H9 (cell line): ENCODE measurements at regions not wholly inside any gene's neighbourhood (a gene's known extent, or its start where the extent isn't known, plus 50 kb on each side); places are given as distances from the start of the nearest gene placed in this dataset.

Source experiments
- DNase-seq: peaks from one replicate; pipeline ENCODE4 v3.0.0-alpha.2; 2017
- H2AFZ ChIP-seq: one replicate; pipeline ENCODE4 v1.6.1; 2013; ENCODE audit warnings: mild to moderate bottlenecking, low read length, control low read depth, moderate library complexity
- H2AK5ac ChIP-seq: 2 replicates; pipeline ENCODE4 v1.6.1; 2013; ENCODE audit warnings: low read length, control low read depth, mixed read lengths; ENCODE audit not compliant: insufficient read length
- H2BK120ac ChIP-seq: one replicate; pipeline ENCODE4 v1.6.1; 2013; ENCODE audit warnings: low read depth, mild to moderate bottlenecking, low read length, control low read depth, inconsistent platforms; ENCODE audit not compliant: poor library complexity, severe bottlenecking
- H2BK12ac ChIP-seq: 2 replicates; pipeline ENCODE4 v1.6.1; 2013; ENCODE audit warnings: low read length, control low read depth, mixed read lengths, low read depth; ENCODE audit not compliant: insufficient read length
- H2BK15ac ChIP-seq: 2 replicates; pipeline ENCODE4 v1.6.1; 2013; ENCODE audit warnings: low read depth, low read length, control low read depth
- H2BK20ac ChIP-seq: one replicate; pipeline ENCODE4 v1.6.1; 2013; ENCODE audit warnings: low read depth, mild to moderate bottlenecking, low read length, control low read depth, inconsistent platforms; ENCODE audit not compliant: poor library complexity, severe bottlenecking
- H2BK5ac ChIP-seq: 2 replicates; pipeline ENCODE4 v1.6.1; 2013; ENCODE audit warnings: low read length, control low read depth, mixed read lengths; ENCODE audit not compliant: insufficient read length
- H3K14ac ChIP-seq: 2 replicates; pipeline ENCODE4 v1.6.1; 2013; ENCODE audit warnings: low read length, control low read depth; ENCODE audit not compliant: insufficient read depth
- H3K18ac ChIP-seq: 2 replicates; pipeline ENCODE4 v1.6.1; 2013; ENCODE audit warnings: low read depth, mild to moderate bottlenecking, mixed read lengths, low read length, control low read depth; ENCODE audit not compliant: insufficient read length
- H3K23ac ChIP-seq: 2 replicates; pipeline ENCODE4 v1.6.1; 2013; ENCODE audit warnings: low read length, control low read depth, mixed read lengths, low read depth; ENCODE audit not compliant: insufficient read length
- H3K23me2 ChIP-seq: 2 replicates; pipeline ENCODE4 v1.6.1; 2013; ENCODE audit warnings: low read depth, mild to moderate bottlenecking, mixed read lengths, low read length, control low read depth; ENCODE audit not compliant: insufficient read length, poor library complexity, severe bottlenecking
- H3K27ac ChIP-seq: 2 replicates; pipeline ENCODE4 v1.5.1; 2013; ENCODE audit warnings: low read length, control low read depth, mixed read lengths, low read depth; ENCODE audit not compliant: insufficient read length
- H3K27me3 ChIP-seq: 2 replicates; pipeline ENCODE4 v1.6.1; 2013; ENCODE audit warnings: low read length, control low read depth, inconsistent platforms; ENCODE audit not compliant: insufficient read depth
- H3K4ac ChIP-seq: 2 replicates; pipeline ENCODE4 v1.6.1; 2013; ENCODE audit warnings: low read depth, mild to moderate bottlenecking, control low read depth, inconsistent platforms, low read length, moderate library complexity
- H3K4me1 ChIP-seq: 2 replicates; pipeline ENCODE4 v1.6.1; 2013; ENCODE audit warnings: low read length, control low read depth, inconsistent platforms; ENCODE audit not compliant: insufficient read depth
- H3K4me2 ChIP-seq: 2 replicates; pipeline ENCODE4 v1.6.1; 2013; ENCODE audit warnings: low read length, control low read depth, mixed read lengths; ENCODE audit not compliant: insufficient read length, insufficient read depth
- H3K56ac ChIP-seq: 2 replicates; pipeline ENCODE4 v1.6.1; 2013; ENCODE audit warnings: low read depth, mild to moderate bottlenecking, mixed read lengths, low read length, control low read depth; ENCODE audit not compliant: insufficient read length
- H3K79me1 ChIP-seq: 2 replicates; pipeline ENCODE4 v1.6.1; 2013; ENCODE audit warnings: low read depth, mild to moderate bottlenecking, moderate library complexity, low read length, control low read depth, inconsistent platforms; ENCODE audit not compliant: insufficient read depth, poor library complexity, severe bottlenecking
- H3K79me2 ChIP-seq: 2 replicates; pipeline ENCODE4 v1.6.1; 2013; ENCODE audit warnings: low read length, control low read depth, inconsistent platforms; ENCODE audit not compliant: insufficient read depth
- H3K9ac ChIP-seq: 2 replicates; pipeline ENCODE4 v1.6.1; 2013; ENCODE audit warnings: low read length, control low read depth, mixed read lengths; ENCODE audit not compliant: insufficient read length; ENCODE audit errors: extremely low read depth
- H3K9me3 ChIP-seq: one replicate; pipeline ENCODE4 v1.6.1; 2013; ENCODE audit warnings: low read depth, low read length, inconsistent platforms; ENCODE audit not compliant: control insufficient read depth
- H3T11ph ChIP-seq: one replicate; pipeline ENCODE4 v1.6.1; 2013; ENCODE audit warnings: mild to moderate bottlenecking, low read length, control low read depth, inconsistent platforms
- H4K20me1 ChIP-seq: one replicate; pipeline ENCODE4 v1.6.1; 2013; ENCODE audit not compliant: control insufficient read depth, insufficient read length, insufficient read depth
- H4K5ac ChIP-seq: 2 replicates; pipeline ENCODE4 v1.6.1; 2013; ENCODE audit warnings: low read depth, mild to moderate bottlenecking, mixed read lengths, low read length, control low read depth; ENCODE audit not compliant: insufficient read length
- H4K8ac ChIP-seq: replicated peaks from 2 replicates; pipeline ENCODE4 v1.6.1; 2013; ENCODE audit warnings: low read length, control low read depth, mixed read lengths, low read depth; ENCODE audit not compliant: insufficient read length
- H4K91ac ChIP-seq: 2 replicates; pipeline ENCODE4 v1.6.1; 2013; ENCODE audit warnings: low read depth, mild to moderate bottlenecking, moderate library complexity, mixed read lengths, low read length, control low read depth; ENCODE audit not compliant: insufficient read length
- H3K27ac Mint-ChIP-seq, 3 experiments: 2 replicates in 2 of 3; 3 replicates in 1 of 3; pipeline ENCODE4 v1.8.0; 2020 to 2021; ENCODE audit warnings: mixed read lengths in 3 of 3, mild to moderate bottlenecking in 1 of 3, moderate library complexity in 1 of 3
- H3K27me3 Mint-ChIP-seq: 2 replicates; pipeline ENCODE4 v1.8.0; 2021; ENCODE audit warnings: low read depth, mild to moderate bottlenecking, moderate library complexity, mixed read lengths
- H3K36me3 Mint-ChIP-seq, 3 experiments: 2 replicates in 2 of 3; 3 replicates in 1 of 3; pipeline ENCODE4 v1.8.0; 2020 to 2021; ENCODE audit warnings: low read depth in 3 of 3, mixed read lengths in 3 of 3; ENCODE audit not compliant: insufficient read depth in 1 of 3
- H3K4me1 Mint-ChIP-seq, 2 experiments: 2 replicates each; pipeline ENCODE4 v1.8.0; 2020; ENCODE audit warnings: mixed read lengths in 2 of 2
- H3K4me3 Mint-ChIP-seq, 2 experiments: 2 replicates in 1 of 2; 3 replicates in 1 of 2; pipeline ENCODE4 v1.8.0; 2020 to 2021; ENCODE audit warnings: mild to moderate bottlenecking in 2 of 2, mixed read lengths in 2 of 2, moderate library complexity in 1 of 2
- H3K9me3 Mint-ChIP-seq, 2 experiments: 2 replicates in 1 of 2; 3 replicates in 1 of 2; pipeline ENCODE4 v1.8.0; 2020; ENCODE audit warnings: mild to moderate bottlenecking in 2 of 2, mixed read lengths in 2 of 2, moderate library complexity in 1 of 2
- WGBS: extraction: QIAGEN DNeasy Blood & Tissue Kit; methylation state at CpG from one replicate; pipeline ENCODE4 v1.1.7; 2013; ENCODE audit warnings: missing lambda C conversion rate, low lambda C conversion rate, mixed read lengths; ENCODE audit not compliant: insufficient read length; ENCODE audit errors: extremely low coverage; 5-methylcytosine and 5-hydroxymethylcytosine counted together
- TF ChIP-seq, protein P1 (sequence below): fragments of 200-600 bp; sonication (generic); conservative IDR thresholded peaks from 3 replicates; pipeline ENCODE4 v1.8.0; 2021; ENCODE audit warnings: antibody characterized with exemption, mild to moderate bottlenecking

DNA sequence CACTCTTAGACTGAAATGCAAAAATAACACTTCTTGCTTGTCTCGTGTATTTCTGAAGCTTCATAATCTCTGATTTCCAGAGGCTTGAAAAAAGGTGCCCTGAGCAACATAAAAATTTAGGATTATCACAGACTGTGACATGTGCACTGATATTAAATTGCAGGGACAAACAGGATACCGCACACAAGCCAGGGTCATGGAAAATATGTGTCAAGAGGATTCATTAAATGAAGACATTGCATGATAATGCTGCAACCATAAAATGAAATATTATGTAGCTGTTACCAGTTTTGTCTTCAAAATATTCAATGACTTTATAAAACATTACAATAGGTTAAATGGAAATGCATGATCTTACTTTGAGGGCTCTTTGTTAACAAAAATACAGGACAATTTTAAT is 328.0 kb downstream of the KCTD8 start:
- H4K8ac ChIP-seq: no peak overlapping the region
- H3K9ac ChIP-seq: no peak overlapping the region
- H2BK12ac ChIP-seq: no peak overlapping the region
- Mint-ChIP-seq H3K4me3 (no peak overlapping the region), H3K9me3 (peaks cover 2 to 5% of the 10 kb centered on the region in 2 experiments; a peak in 3 of 5 replicates), H3K27ac (no peak overlapping the region), H3K4me1 (no peaks in the 10 kb centered on the region; a peak in 1 of 4 replicates), H3K27me3 (no peaks in the 10 kb centered on the region), H3K36me3 (no peaks in the 10 kb centered on the region; a peak in 1 of 7 replicates)
- H2BK20ac ChIP-seq: no peak overlapping the region
- H4K5ac ChIP-seq: no peak overlapping the region
- H3K14ac ChIP-seq: no peak overlapping the region
- H4K20me1 ChIP-seq: no peaks in the 10 kb centered on the region
- H3K4me2 ChIP-seq: no peak overlapping the region
- H2BK120ac ChIP-seq: no peak overlapping the region
- H3K56ac ChIP-seq: no peak overlapping the region
- H3K4me1 ChIP-seq: no peaks in the 10 kb centered on the region
- H3K23ac ChIP-seq: no peak overlapping the region
- no peak overlapping the region for H2AK5ac ChIP-seq
- peak overlapping the region; percentile 59 for H3T11ph ChIP-seq
- H2BK15ac ChIP-seq: no peak overlapping the region
- no peak overlapping the region for H2BK5ac ChIP-seq
- H3K18ac ChIP-seq: no peak overlapping the region
- no peaks in the 10 kb centered on the region for H3K9me3 ChIP-seq
- no CpG with 5 or more reads among the region's 2 CpGs for WGBS
- H4K91ac ChIP-seq: no peak overlapping the region
- TF ChIP-seq, protein P1, sequence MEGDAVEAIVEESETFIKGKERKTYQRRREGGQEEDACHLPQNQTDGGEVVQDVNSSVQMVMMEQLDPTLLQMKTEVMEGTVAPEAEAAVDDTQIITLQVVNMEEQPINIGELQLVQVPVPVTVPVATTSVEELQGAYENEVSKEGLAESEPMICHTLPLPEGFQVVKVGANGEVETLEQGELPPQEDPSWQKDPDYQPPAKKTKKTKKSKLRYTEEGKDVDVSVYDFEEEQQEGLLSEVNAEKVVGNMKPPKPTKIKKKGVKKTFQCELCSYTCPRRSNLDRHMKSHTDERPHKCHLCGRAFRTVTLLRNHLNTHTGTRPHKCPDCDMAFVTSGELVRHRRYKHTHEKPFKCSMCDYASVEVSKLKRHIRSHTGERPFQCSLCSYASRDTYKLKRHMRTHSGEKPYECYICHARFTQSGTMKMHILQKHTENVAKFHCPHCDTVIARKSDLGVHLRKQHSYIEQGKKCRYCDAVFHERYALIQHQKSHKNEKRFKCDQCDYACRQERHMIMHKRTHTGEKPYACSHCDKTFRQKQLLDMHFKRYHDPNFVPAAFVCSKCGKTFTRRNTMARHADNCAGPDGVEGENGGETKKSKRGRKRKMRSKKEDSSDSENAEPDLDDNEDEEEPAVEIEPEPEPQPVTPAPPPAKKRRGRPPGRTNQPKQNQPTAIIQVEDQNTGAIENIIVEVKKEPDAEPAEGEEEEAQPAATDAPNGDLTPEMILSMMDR: no peak
- no peak overlapping the region for H3K27ac ChIP-seq
- no peaks in the 10 kb centered on the region for H3K79me2 ChIP-seq
- H3K4ac ChIP-seq: no peak overlapping the region
- H3K79me1 ChIP-seq: no peaks in the 10 kb centered on the region
- no peak overlapping the region for H2AFZ ChIP-seq
- no peaks in the 10 kb centered on the region for H3K27me3 ChIP-seq
- no peaks in the 10 kb centered on the region for H3K23me2 ChIP-seq
- no peak for DNase-seq
